Common myeloid progenitor, CD34-positive (primary cell): ENCODE measurements at regions not wholly inside any gene's neighbourhood (a gene's known extent, or its start where the extent isn't known, plus 50 kb on each side); places are given as distances from the start of the nearest gene placed in this dataset.
"Not testable (repeated sequence)": the region's sequence is repeated elsewhere in the genome, so short reads cannot be mapped to it uniquely, and the experiment has no call there.

ENCODE experiments used
- CTCF ChIA-PET: fragments of 350-600 bp; sonication (Branson Sonifier 250); formaldehyde crosslinking; loops from one replicate; lab custom pipeline; 2021; ENCODE audit warnings: antibody characterized with exemption; lab: Charles Lee
- POLR2A ChIA-PET: fragments of 350-600 bp; sonication (Branson Sonifier 250); formaldehyde crosslinking; loops from one replicate; lab custom pipeline; 2021; ENCODE audit warnings: antibody characterized with exemption; lab: Charles Lee
- DNase-seq, 3 donors: peaks; one replicate each; pipeline versions ENCODE4 v3.0.0 to v3.0.0-alpha.2; 2013
- H3K27ac ChIP-seq, 2 experiments: 1 replicate in 1 of 2; 2 replicates in 1 of 2; pipeline ENCODE4 v1.7.0; 2013; ENCODE audit warnings: inconsistent platforms in 2 of 2, low read length in 2 of 2, mild to moderate bottlenecking in 2 of 2, low read depth in 1 of 2, moderate library complexity in 1 of 2; ENCODE audit not compliant: severe bottlenecking in 2 of 2, insufficient read depth in 1 of 2, poor library complexity in 1 of 2
- H3K27me3 ChIP-seq, 5 experiments: replicated peaks in 2 of 5; 1 replicate in 3 of 5; 2 replicates in 2 of 5; pipeline versions ENCODE4 v1.6.1 to v1.7.0; 2013; ENCODE audit warnings: low read length in 4 of 5, mild to moderate bottlenecking in 2 of 5, moderate library complexity in 2 of 5, inconsistent platforms in 1 of 5; ENCODE audit not compliant: insufficient read depth in 5 of 5, control insufficient read depth in 4 of 5
- H3K36me3 ChIP-seq, 4 experiments: 1 replicate in 2 of 4; 2 replicates in 2 of 4; pipeline versions ENCODE4 v1.6.1 to v1.7.0; 2013; ENCODE audit warnings: low read length in 3 of 4, control low read depth in 1 of 4, mild to moderate bottlenecking in 1 of 4; ENCODE audit not compliant: control insufficient read depth in 4 of 4, insufficient read depth in 4 of 4
- H3K4me1 ChIP-seq, 4 experiments: 1 replicate in 3 of 4; 2 replicates in 1 of 4; pipeline versions ENCODE4 v1.6.1 to v1.7.1; 2013; ENCODE audit warnings: low read length in 3 of 4, mild to moderate bottlenecking in 3 of 4, control low read depth in 1 of 4, inconsistent platforms in 1 of 4, moderate library complexity in 1 of 4; ENCODE audit not compliant: control insufficient read depth in 4 of 4, insufficient read depth in 4 of 4; ENCODE audit errors: control extremely low read depth in 1 of 4
- H3K4me3 ChIP-seq, 7 experiments: 1 replicate in 4 of 7; 2 replicates in 3 of 7; pipeline versions ENCODE4 v1.5.1 to v1.7.0; 2013; ENCODE audit warnings: mild to moderate bottlenecking in 7 of 7, low read length in 6 of 7, moderate library complexity in 6 of 7, inconsistent platforms in 2 of 7, low read depth in 2 of 7, control low read depth in 1 of 7; ENCODE audit not compliant: insufficient read depth in 4 of 7, control insufficient read depth in 1 of 7; ENCODE audit errors: extremely low read depth in 1 of 7
- H3K9me3 ChIP-seq, 5 experiments: 1 replicate in 4 of 5; 2 replicates in 1 of 5; pipeline versions ENCODE4 v1.6.1 to v1.7.1; 2013; ENCODE audit warnings: low read length in 4 of 5, mild to moderate bottlenecking in 2 of 5, inconsistent platforms in 1 of 5, low read depth in 1 of 5, moderate library complexity in 1 of 5; ENCODE audit not compliant: control insufficient read depth in 4 of 5, insufficient read depth in 2 of 5; ENCODE audit errors: control extremely low read depth in 1 of 5
- WGBS: methylation state at CpG from one replicate; pipeline ENCODE4 v1.1.5; 2013; ENCODE audit not compliant: insufficient coverage; 5-methylcytosine and 5-hydroxymethylcytosine counted together

DNA sequence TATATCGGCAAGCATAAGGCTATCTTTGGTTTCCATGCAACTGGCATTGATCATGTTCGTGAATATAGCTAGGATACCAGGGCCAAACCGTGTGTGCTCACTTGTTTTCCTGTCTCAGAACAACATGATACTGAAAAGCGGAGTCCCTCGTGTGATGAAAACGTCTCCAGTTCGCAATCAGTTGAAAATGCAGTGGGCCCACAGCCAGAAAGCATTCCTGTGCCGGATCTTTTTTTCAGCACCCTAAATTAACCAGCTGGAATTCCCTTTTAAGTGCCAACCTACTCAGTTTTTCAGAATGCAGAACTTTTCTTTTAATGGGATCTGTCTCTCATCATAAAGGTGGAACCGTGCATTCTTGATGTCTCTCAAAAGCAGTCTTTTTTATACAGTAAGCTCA lies 130.8 kb upstream of the FRG1 start:
- ChIA-PET CTCF (no interaction called here), POLR2A (interaction anchor here (0.6 kb wide), 1 partner anchor 1537 kb away, joined by 4 read pairs; no protein-coding TSS in a partner anchor)
- Histone ChIP-seq H3K27ac (no peak overlapping the region), H3K27me3 (peaks cover 0 to 2% (median 0%) of the 10 kb centered on the region in 5 experiments), H3K36me3 (no peaks in the 10 kb centered on the region), H3K4me1 (no peaks in the 10 kb centered on the region), H3K9me3 (peaks cover 0 to 2% (median 0%) of the 10 kb centered on the region in 5 experiments), H3K4me3 (peak overlapping the region in 1 of 7 experiments; percentile 46)
- no peak for DNase-seq
- 96% methylated on average over 9 of the region's 9 CpGs for WGBS

DNA sequence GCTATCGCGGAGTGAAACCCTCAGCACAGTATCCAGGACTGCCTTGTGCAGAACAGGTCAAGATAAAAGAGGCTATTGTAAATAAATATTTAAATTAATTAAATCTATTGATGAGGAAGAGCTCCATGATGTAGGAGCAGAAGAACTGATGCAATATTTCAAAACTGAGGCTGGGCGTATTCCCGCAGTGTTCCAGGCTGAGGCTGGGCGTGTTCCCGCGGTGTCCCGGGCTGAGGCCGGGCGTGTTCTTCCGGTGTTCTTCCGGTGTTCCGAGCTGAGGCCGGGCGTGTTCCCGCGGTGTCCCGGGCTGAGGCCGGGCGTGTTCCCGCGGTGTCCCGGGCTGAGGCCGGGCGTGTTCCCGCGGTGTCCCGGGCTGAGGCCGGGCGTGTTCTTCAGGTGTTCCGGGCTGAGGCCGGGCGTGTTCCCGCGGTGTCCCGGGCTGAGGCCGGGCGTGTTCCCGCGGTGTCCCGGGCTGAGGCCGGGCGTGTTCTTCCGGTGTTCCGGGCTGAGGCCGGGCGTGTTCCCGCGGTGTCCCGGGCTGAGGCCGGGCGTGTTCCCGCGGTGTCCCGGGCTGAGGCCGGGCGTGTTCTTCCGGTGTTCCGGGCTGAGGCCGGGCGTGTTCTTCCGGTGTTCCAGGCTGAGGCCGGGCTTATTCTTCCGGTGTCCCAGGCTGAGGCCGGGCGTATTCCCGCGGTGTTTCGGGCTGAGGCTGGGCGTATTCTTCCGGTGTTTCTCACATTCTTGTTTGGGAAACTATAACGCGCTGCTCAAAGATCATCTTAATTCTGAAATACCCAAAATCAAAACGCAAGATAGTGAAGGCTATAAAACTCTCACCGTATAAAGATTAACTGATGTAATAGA lies 130.1 kb upstream of the FRG1 start:
- H3K27me3 ChIP-seq: not testable (repeated sequence)

DNA sequence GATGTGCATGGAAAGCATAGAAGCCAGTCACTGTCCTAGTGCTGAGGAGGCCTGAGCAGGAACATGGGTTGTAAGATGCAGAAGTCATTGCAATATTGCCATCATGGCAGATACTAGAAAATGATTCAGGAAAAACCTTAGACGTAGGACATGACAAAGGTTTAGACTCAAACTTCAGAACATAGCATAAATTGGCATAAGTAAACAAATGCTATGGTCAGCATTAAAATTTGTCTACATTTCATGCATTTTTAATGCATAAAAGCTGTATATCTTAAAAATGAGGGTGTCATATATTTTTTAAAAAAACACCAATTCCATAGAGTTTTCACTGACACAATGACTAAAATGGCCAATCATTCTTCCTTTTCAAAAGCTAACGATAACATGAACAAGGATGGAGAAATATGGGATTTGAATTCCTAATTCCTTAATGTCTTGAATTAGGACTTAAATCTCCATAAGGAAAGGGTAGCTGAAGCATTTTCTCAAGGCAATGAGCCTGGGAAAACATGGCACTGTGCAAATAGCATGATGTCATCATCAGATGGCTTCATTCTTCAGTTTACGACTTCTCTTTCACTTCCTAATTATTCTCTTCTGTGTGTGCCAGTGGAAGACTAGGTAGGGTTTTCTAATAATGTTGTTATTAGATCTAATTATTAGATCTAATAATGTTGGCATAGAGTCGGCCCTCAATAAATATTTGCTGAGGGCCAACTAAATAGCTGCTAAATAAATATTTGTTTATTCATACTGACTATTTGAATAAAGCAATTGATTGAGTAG lies 125.1 kb upstream of the FRG1 start:
- no peak overlapping the region for H3K4me3 ChIP-seq
- no CpG with 5 or more reads among the region's 4 CpGs for WGBS
- ChIA-PET CTCF (no interaction called here), POLR2A (no interaction called here)
- no peak for DNase-seq
- H3K27me3 ChIP-seq: peaks cover 0 to 2% (median 0%) of the 10 kb centered on the region in 5 experiments
- H3K27ac ChIP-seq: no peak overlapping the region
- H3K36me3 ChIP-seq: no peaks in the 10 kb centered on the region
- H3K9me3 ChIP-seq: no peaks in the 10 kb centered on the region
- no peaks in the 10 kb centered on the region for H3K4me1 ChIP-seq

More for the DNA sequence above, 130.1 kb upstream of the FRG1 start:
- WGBS: 44% methylated on average over 41 of the region's 75 CpGs
- DNase-seq, POLR2A ChIA-PET, H3K4me1 ChIP-seq, H3K27ac ChIP-seq, H3K36me3 ChIP-seq, CTCF ChIA-PET, H3K9me3 ChIP-seq: not testable (repeated sequence)
- peak overlapping the region in 1 of 7 experiments; percentile 46 for H3K4me3 ChIP-seq

DNA sequence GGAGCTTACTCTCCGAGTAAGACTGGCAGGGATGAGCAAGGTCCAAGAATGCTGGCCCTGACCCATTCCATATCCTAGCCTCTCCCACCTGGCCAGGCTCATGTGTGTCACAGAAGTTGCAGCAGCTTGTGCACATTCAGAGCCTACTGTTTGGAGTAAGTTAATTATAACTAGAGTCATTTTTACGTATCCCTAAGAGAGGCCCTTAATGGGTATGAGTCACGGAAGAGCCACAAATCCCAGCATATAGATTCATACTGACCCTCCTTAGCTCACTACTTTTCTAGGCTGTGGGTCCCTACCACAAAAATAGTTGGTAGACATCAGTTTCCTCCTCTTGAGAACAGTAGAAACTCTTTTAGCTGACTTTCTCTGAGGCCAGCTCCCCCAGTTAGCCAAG lies 118.3 kb upstream of the FRG1 start:
- H3K4me1 ChIP-seq: no peaks in the 10 kb centered on the region
- DNase-seq: no peak
- H3K27ac ChIP-seq: no peak overlapping the region
- H3K4me3 ChIP-seq: no peak overlapping the region
- ChIA-PET CTCF (interaction anchor here (1.4 to 1.7 kb wide), 2 partner anchors 9 to 29 kb away, joined by 3 to 5 read pairs; no protein-coding TSS in a partner anchor), POLR2A (no interaction called here)
- no peaks in the 10 kb centered on the region for H3K27me3 ChIP-seq
- no peaks in the 10 kb centered on the region for H3K9me3 ChIP-seq
- H3K36me3 ChIP-seq: no peaks in the 10 kb centered on the region
- 100% methylated on average over 3 of the region's 3 CpGs for WGBS

DNA sequence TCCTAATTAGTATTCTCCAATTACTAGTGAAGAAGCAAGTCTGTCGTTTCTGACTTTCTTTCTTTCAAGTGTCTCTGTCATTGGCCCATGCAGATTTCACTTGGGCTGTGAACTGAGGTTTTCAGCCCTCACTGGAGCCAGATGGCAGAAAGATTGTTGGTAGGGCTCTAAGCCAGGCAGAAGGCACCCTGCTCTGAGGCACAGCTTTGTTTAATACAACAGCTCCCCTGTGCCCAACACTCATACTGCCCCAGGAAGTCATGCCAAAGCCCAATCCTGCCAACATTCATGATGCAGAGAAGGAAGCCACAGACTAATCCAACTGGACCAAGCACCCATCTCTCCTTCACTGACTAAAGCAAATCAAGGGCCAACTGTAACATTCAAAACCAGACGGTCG lies 117.1 kb upstream of the FRG1 start:
- H3K36me3 ChIP-seq: no peaks in the 10 kb centered on the region
- H3K4me1 ChIP-seq: no peaks in the 10 kb centered on the region
- no peak overlapping the region for H3K4me3 ChIP-seq
- no peaks in the 10 kb centered on the region for H3K9me3 ChIP-seq
- DNase-seq: no peak
- 100% methylated on average over 1 of the region's 3 CpGs for WGBS
- H3K27ac ChIP-seq: no peak overlapping the region
- H3K27me3 ChIP-seq: no peaks in the 10 kb centered on the region
- POLR2A ChIA-PET: no interaction called here
- CTCF ChIA-PET: no interaction called here

DNA sequence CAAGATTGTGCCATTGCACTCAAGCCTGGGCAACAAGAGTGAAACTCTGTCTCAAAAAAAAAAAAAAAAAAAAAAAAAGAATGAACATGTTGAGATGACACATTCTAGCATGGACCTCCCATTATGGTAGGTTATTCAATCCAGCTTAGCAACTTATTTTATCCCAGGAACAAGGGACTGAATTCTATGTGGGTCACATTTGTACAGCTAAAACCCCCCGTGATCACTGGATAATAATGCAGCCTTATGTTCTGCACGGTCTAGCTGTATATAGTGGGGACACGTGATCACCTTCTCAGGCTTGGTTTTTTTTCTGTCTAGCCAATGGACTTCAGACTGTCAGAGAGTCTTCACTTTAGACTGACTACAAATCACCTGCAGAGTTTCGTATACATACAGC lies 115.2 kb upstream of the FRG1 start:
- 92% methylated on average over 4 of the region's 4 CpGs for WGBS
- H3K27ac ChIP-seq: no peak overlapping the region
- H3K4me3 ChIP-seq: no peak overlapping the region
- DNase-seq: no peak
- POLR2A ChIA-PET: no interaction called here
- no peaks in the 10 kb centered on the region for H3K4me1 ChIP-seq
- no peaks in the 10 kb centered on the region for H3K9me3 ChIP-seq
- H3K36me3 ChIP-seq: no peaks in the 10 kb centered on the region
- no peaks in the 10 kb centered on the region for H3K27me3 ChIP-seq
- CTCF ChIA-PET: no interaction called here

DNA sequence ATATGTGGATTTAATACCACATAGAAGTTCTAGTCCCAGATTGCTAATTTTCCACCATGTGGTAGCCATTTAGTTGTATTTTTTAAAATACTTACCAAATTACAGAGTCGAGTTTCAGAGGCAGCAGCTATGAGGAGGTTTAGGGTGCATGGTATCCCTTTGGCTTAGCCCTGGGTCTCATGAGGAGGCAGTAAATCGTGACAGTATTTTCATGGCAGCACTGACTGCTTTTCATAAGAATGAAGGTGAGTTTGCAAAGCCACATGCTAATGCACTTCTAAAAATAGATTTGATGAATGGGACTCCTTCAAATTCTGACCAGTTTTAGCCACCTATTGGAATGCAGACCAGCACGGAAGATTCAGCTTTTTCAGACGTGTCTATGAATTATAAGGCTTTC lies 114.0 kb upstream of the FRG1 start:
- H3K27ac ChIP-seq: no peak overlapping the region
- H3K36me3 ChIP-seq: no peaks in the 10 kb centered on the region
- DNase-seq: no peak
- 76% methylated on average over 3 of the region's 4 CpGs for WGBS
- H3K4me3 ChIP-seq: no peak overlapping the region
- ChIA-PET POLR2A (no interaction called here), CTCF (no interaction called here)
- H3K4me1 ChIP-seq: no peaks in the 10 kb centered on the region
- no peaks in the 10 kb centered on the region for H3K27me3 ChIP-seq
- no peaks in the 10 kb centered on the region for H3K9me3 ChIP-seq
